GM23338 (cell line): ENCODE measurements at regions not wholly inside any gene's neighbourhood (a gene's known extent, or its start where the extent isn't known, plus 50 kb on each side); places are given as distances from the start of the nearest gene placed in this dataset.

Experiments
- CREB1 ChIP-seq: fragments of 250-450 bp; sonication (Bioruptor Pico); IDR thresholded peaks from 2 replicates; pipeline ENCODE4 v1.5.0; 2020; ENCODE audit warnings: low read depth, mild to moderate bottlenecking, moderate library complexity
- EZH2 ChIP-seq: fragments of 200-600 bp; sonication (generic); IDR thresholded peaks from one replicate; pipeline ENCODE4 v1.8.0; 2017; ENCODE audit warnings: antibody characterized with exemption, mild to moderate bottlenecking, low read depth; ENCODE audit not compliant: unreplicated experiment
- EZH2phosphoT487 ChIP-seq: fragments of 200-600 bp; sonication (generic); IDR thresholded peaks from one replicate; pipeline ENCODE4 v1.8.1; 2018; ENCODE audit warnings: antibody characterized with exemption; ENCODE audit not compliant: unreplicated experiment
- POLR2AphosphoS5 ChIP-seq: IDR thresholded peaks from 2 replicates; pipeline ENCODE4 v1.6.1; 2016; ENCODE audit warnings: antibody characterized with exemption, low read depth
- STAT1 ChIP-seq: IDR thresholded peaks from one replicate; pipeline ENCODE4 v1.6.1; 2016; ENCODE audit warnings: antibody characterized with exemption; ENCODE audit not compliant: unreplicated experiment
- ZNF114 ChIP-seq: fragments of 250-450 bp; sonication (Bioruptor Pico); IDR thresholded peaks from 2 replicates; pipeline ENCODE4 v1.5.0; 2020; ENCODE audit warnings: mild to moderate bottlenecking, moderate library complexity
- ZNF331 ChIP-seq: fragments of 250-450 bp; sonication (Bioruptor Pico); IDR thresholded peaks from 2 replicates; pipeline ENCODE4 v1.5.0; 2020; ENCODE audit warnings: low read depth, mild to moderate bottlenecking, moderate library complexity
- TF ChIP-seq, protein P1 (sequence below): IDR thresholded peaks from 2 replicates; pipeline ENCODE4 v1.6.1; 2016; ENCODE audit warnings: antibody characterized with exemption
- TF ChIP-seq, protein P2 (sequence below), 2 experiments: fragments of 200-600 bp in 1 of 2; sonication (generic) in 1 of 2; conservative IDR thresholded peaks; 2 replicates each; pipeline versions ENCODE4 v1.5.1 to v1.6.1; 2016 to 2017; ENCODE audit warnings: antibody characterized with exemption in 2 of 2, low read depth in 2 of 2, mild to moderate bottlenecking in 2 of 2, moderate library complexity in 1 of 2
- TF ChIP-seq, protein P3 (sequence below): IDR thresholded peaks from one replicate; pipeline ENCODE4 v1.6.1; 2018; ENCODE audit warnings: antibody characterized with exemption; ENCODE audit not compliant: unreplicated experiment

DNA sequence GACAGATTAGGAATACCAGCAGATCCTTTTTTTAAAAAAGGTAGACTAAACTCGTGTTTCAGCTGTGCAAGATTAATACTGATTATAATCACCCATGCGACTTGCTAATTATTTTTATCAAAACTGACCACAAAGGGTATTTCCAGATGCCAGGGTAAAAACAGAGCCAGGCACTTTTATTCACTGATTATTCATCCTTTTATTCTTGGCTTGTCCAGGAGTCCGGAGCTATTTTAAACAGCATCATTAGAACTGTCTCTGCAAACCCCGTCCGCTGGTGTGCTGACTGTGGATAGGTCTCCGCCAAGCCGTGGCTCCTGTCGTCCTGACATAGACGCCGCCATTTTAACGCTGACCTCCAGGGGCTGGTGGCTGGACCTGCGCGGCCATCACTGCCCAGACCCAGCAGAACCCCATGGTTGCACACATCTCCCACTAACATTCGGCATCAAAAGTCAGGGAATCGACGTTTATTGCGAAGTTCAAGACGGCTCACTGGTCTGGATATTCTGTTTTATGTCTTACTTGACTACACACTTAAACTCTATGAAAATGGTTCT lies 364.8 kb downstream of the THBS2 start:
- TF ChIP-seq, protein P1, sequence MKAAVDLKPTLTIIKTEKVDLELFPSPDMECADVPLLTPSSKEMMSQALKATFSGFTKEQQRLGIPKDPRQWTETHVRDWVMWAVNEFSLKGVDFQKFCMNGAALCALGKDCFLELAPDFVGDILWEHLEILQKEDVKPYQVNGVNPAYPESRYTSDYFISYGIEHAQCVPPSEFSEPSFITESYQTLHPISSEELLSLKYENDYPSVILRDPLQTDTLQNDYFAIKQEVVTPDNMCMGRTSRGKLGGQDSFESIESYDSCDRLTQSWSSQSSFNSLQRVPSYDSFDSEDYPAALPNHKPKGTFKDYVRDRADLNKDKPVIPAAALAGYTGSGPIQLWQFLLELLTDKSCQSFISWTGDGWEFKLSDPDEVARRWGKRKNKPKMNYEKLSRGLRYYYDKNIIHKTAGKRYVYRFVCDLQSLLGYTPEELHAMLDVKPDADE = no peak
- TF ChIP-seq, protein P2, sequence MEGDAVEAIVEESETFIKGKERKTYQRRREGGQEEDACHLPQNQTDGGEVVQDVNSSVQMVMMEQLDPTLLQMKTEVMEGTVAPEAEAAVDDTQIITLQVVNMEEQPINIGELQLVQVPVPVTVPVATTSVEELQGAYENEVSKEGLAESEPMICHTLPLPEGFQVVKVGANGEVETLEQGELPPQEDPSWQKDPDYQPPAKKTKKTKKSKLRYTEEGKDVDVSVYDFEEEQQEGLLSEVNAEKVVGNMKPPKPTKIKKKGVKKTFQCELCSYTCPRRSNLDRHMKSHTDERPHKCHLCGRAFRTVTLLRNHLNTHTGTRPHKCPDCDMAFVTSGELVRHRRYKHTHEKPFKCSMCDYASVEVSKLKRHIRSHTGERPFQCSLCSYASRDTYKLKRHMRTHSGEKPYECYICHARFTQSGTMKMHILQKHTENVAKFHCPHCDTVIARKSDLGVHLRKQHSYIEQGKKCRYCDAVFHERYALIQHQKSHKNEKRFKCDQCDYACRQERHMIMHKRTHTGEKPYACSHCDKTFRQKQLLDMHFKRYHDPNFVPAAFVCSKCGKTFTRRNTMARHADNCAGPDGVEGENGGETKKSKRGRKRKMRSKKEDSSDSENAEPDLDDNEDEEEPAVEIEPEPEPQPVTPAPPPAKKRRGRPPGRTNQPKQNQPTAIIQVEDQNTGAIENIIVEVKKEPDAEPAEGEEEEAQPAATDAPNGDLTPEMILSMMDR (conservative IDR thresholded peaks at IDR 0.05; ENCODE audit: low read depth in 2 of 2) = no peak
- TF ChIP-seq EZH2 = no peak
- TF ChIP-seq ZNF114 = no peak
- TF ChIP-seq EZH2phosphoT487 = no peak
- TF ChIP-seq, protein P3, sequence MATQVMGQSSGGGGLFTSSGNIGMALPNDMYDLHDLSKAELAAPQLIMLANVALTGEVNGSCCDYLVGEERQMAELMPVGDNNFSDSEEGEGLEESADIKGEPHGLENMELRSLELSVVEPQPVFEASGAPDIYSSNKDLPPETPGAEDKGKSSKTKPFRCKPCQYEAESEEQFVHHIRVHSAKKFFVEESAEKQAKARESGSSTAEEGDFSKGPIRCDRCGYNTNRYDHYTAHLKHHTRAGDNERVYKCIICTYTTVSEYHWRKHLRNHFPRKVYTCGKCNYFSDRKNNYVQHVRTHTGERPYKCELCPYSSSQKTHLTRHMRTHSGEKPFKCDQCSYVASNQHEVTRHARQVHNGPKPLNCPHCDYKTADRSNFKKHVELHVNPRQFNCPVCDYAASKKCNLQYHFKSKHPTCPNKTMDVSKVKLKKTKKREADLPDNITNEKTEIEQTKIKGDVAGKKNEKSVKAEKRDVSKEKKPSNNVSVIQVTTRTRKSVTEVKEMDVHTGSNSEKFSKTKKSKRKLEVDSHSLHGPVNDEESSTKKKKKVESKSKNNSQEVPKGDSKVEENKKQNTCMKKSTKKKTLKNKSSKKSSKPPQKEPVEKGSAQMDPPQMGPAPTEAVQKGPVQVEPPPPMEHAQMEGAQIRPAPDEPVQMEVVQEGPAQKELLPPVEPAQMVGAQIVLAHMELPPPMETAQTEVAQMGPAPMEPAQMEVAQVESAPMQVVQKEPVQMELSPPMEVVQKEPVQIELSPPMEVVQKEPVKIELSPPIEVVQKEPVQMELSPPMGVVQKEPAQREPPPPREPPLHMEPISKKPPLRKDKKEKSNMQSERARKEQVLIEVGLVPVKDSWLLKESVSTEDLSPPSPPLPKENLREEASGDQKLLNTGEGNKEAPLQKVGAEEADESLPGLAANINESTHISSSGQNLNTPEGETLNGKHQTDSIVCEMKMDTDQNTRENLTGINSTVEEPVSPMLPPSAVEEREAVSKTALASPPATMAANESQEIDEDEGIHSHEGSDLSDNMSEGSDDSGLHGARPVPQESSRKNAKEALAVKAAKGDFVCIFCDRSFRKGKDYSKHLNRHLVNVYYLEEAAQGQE = no peak
- TF ChIP-seq CREB1 (CRISPR knock-in tag) = no peak
- TF ChIP-seq POLR2AphosphoS5 = no peak
- no peak for TF ChIP-seq STAT1
- no peak for TF ChIP-seq ZNF331 (CRISPR knock-in tag)
